Esophagus squamous epithelium (tissue), 5 donors: ENCODE measurements at regions not wholly inside any gene's neighbourhood (a gene's known extent, or its start where the extent isn't known, plus 50 kb on each side); places are given as distances from the start of the nearest gene placed in this dataset.

Source experiments
- DNase-seq: peaks from one replicate; lab custom pipeline; 2025; lab: John Stamatoyannopoulos, UW
- H3K27ac ChIP-seq, 4 donors: fragments of 200-600 bp; sonication (generic); one replicate each; pipeline ENCODE4 v1.5.1; 2016 to 2019; ENCODE audit warnings: mild to moderate bottlenecking in 1 of 4
- H3K27me3 ChIP-seq, 4 donors: fragments of 200-600 bp; sonication (generic); 1 replicate in 3 of 4; 2 replicates in 1 of 4; pipeline versions ENCODE4 v1.5.1 to v1.6.0; 2017 to 2021; ENCODE audit warnings: antibody characterized with exemption in 1 of 4
- H3K36me3 ChIP-seq, 3 donors: fragments of 200-600 bp; sonication (generic); one replicate each; pipeline ENCODE4 v1.5.1; 2016 to 2019
- H3K4me1 ChIP-seq, 3 donors: fragments of 200-600 bp; sonication (generic); one replicate each; pipeline ENCODE4 v1.5.1; 2017 to 2019
- H3K4me3 ChIP-seq, 4 donors: fragments of 200-600 bp; sonication (generic); 1 replicate in 3 of 4; 2 replicates in 1 of 4; pipeline ENCODE4 v1.5.1; 2016 to 2019; ENCODE audit warnings: mild to moderate bottlenecking in 2 of 4, moderate library complexity in 1 of 4
- H3K9me3 ChIP-seq, 3 donors: fragments of 200-600 bp; sonication (generic); one replicate each; pipeline ENCODE4 v1.5.1; 2016 to 2019
- CTCF ChIP-seq, 6 experiments: fragments of 450-650 bp in 4 of 6; fragments of 200-600 bp in 2 of 6; sonication (generic) in 2 of 6; IDR thresholded peaks; one replicate each; pipeline ENCODE4 v1.5.1; 2016 to 2019; ENCODE audit warnings: antibody characterized with exemption in 6 of 6, mild to moderate bottlenecking in 4 of 6, moderate library complexity in 4 of 6
- POLR2A ChIP-seq, 4 donors: fragments of 450-650 bp; IDR thresholded peaks; one replicate each; pipeline ENCODE4 v1.6.1; 2017; ENCODE audit warnings: antibody characterized with exemption in 4 of 4, mild to moderate bottlenecking in 4 of 4, moderate library complexity in 3 of 4
- WGBS, 2 donors: methylation state at CpG; one replicate each; pipeline ENCODE4 v1.1.5; 2018; 5-methylcytosine and 5-hydroxymethylcytosine counted together
- intact Hi-C: fragments of 100-400 bp; cut with DNase I; formaldehyde crosslinking; loops from one replicate; pipeline ENCODE4 v1.15.0; 2022
- donor health status: DM: yes; HTN: yes; CAD: no.

- intact Hi-C loops: no loop called here
- Histone ChIP-seq H3K9me3 (no peaks in the 10 kb centered on the region), H3K36me3 (no peaks in the 10 kb centered on the region), H3K27me3 (peaks cover 0 to 9% (median 0%) of the 10 kb centered on the region in 4 donors), H3K4me3 (no peak overlapping the region), H3K27ac (no peak overlapping the region), H3K4me1 (no peaks in the 10 kb centered on the region)
- DNase-seq: no peak
- TF ChIP-seq POLR2A (IDR thresholded peaks at IDR 0.05) (no peak), CTCF (IDR thresholded peaks at IDR 0.05) (no peak)
- 83 to 87% methylated on average over 12 of the region's 12 CpGs for WGBS, 2 donors
Observed at GRCh38 chr10:2019803-2020202, 282.5 kb upstream of the ADARB2 start.

GRCh38 chr10:2019281-2019680 is 282.0 kb upstream of the ADARB2 start:
- intact Hi-C loops: no loop called here
- WGBS, 2 donors: 80% methylated on average over 3 of the region's 3 CpGs
- no peak for DNase-seq

GRCh38 chr10:2014541-2014940 is 277.2 kb upstream of the ADARB2 start:
- Histone ChIP-seq H3K9me3 (no peaks in the 10 kb centered on the region), H3K4me3 (no peak overlapping the region), H3K4me1 (no peaks in the 10 kb centered on the region), H3K36me3 (no peaks in the 10 kb centered on the region), H3K27me3 (peaks cover 0 to 4% (median 0%) of the 10 kb centered on the region in 4 donors), H3K27ac (no peak overlapping the region)
- DNase-seq: no peak
- WGBS, 2 donors: 86 to 89% methylated on average over 12 of the region's 12 CpGs
- TF ChIP-seq POLR2A (IDR thresholded peaks at IDR 0.05) (no peak), CTCF (IDR thresholded peaks at IDR 0.05) (no peak)
- intact Hi-C loops: no loop called here

More at GRCh38 chr10:2019281-2019680, 282.0 kb upstream of the ADARB2 start:
- Histone ChIP-seq H3K27me3 (peaks cover 0 to 9% (median 0%) of the 10 kb centered on the region in 4 donors), H3K4me1 (no peaks in the 10 kb centered on the region), H3K27ac (no peak overlapping the region), H3K36me3 (no peaks in the 10 kb centered on the region), H3K4me3 (no peak overlapping the region), H3K9me3 (no peaks in the 10 kb centered on the region)
- no peak for TF ChIP-seq CTCF (IDR thresholded peaks at IDR 0.05)
- no peak for TF ChIP-seq POLR2A (IDR thresholded peaks at IDR 0.05)

GRCh38 chr10:2012209-2012608 is 274.9 kb upstream of the ADARB2 start:
- Histone ChIP-seq H3K36me3 (no peaks in the 10 kb centered on the region), H3K4me3 (no peak overlapping the region), H3K9me3 (no peaks in the 10 kb centered on the region), H3K27me3 (no peaks in the 10 kb centered on the region), H3K4me1 (no peaks in the 10 kb centered on the region), H3K27ac (no peak overlapping the region)
- WGBS, 2 donors: 78 to 90% methylated on average over 5 of the region's 5 CpGs
- no peak for TF ChIP-seq POLR2A (IDR thresholded peaks at IDR 0.05)
- no peak for TF ChIP-seq CTCF (IDR thresholded peaks at IDR 0.05)
- intact Hi-C loops: no loop called here
- no peak for DNase-seq

- Histone ChIP-seq H3K27me3 (no peaks in the 10 kb centered on the region), H3K36me3 (no peaks in the 10 kb centered on the region), H3K9me3 (no peaks in the 10 kb centered on the region), H3K27ac (no peak overlapping the region), H3K4me1 (no peaks in the 10 kb centered on the region), H3K4me3 (no peak overlapping the region)
- intact Hi-C loops: no loop called here
- 72 to 88% methylated on average over 10 to 12 of the region's 14 CpGs for WGBS, 2 donors
- no peak for DNase-seq
- no peak for TF ChIP-seq POLR2A (IDR thresholded peaks at IDR 0.05)
- TF ChIP-seq CTCF (IDR thresholded peaks at IDR 0.05): no peak
Observed at GRCh38 chr10:2011106-2011716, 273.9 kb upstream of the ADARB2 start.
